Activated CD8-positive, alpha-beta T cell treated with anti-CD3 and anti-CD28 coated beads, Interleukin-2, amount 10 ng/mL, durations not matched to agents 7 days and 5 days (primary cell): ENCODE measurements at regions not wholly inside any gene's neighbourhood (a gene's known extent, or its start where the extent isn't known, plus 50 kb on each side); places are given as distances from the start of the nearest gene placed in this dataset.

Experiments used
- ATAC-seq: fragments of 150-1000 bp; cut with Tn5 transposase; one replicate; pipeline ENCODE4 v1.10.0; 2021; ENCODE audit warnings: moderate library complexity
- CTCF ChIA-PET: fragments of 350-600 bp; sonication (Branson Sonifier 250); formaldehyde crosslinking; loops from one replicate; lab custom pipeline; 2021; ENCODE audit warnings: antibody characterized with exemption; lab: Charles Lee
- POLR2A ChIA-PET: fragments of 350-600 bp; sonication (Branson Sonifier 250); formaldehyde crosslinking; loops from one replicate; lab custom pipeline; 2021; ENCODE audit warnings: antibody characterized with exemption; lab: Charles Lee
- DNase-seq: peaks from one replicate; pipeline ENCODE4 v3.0.0-alpha.2; 2020
- H3K27ac Mint-ChIP-seq: one replicate; pipeline ENCODE4 v1.8.0; 2021; ENCODE audit warnings: mild to moderate bottlenecking, mixed read lengths
- H3K27me3 Mint-ChIP-seq: one replicate; pipeline ENCODE4 v1.8.0; 2021; ENCODE audit warnings: low read depth, mixed read lengths
- H3K36me3 Mint-ChIP-seq: one replicate; pipeline ENCODE4 v1.8.0; 2021; ENCODE audit warnings: low read depth, mixed read lengths
- H3K4me1 Mint-ChIP-seq: one replicate; pipeline ENCODE4 v1.8.0; 2021; ENCODE audit warnings: low read depth, mixed read lengths
- H3K4me3 Mint-ChIP-seq: one replicate; pipeline ENCODE4 v1.8.0; 2021; ENCODE audit warnings: mild to moderate bottlenecking, mixed read lengths
- H3K9me3 Mint-ChIP-seq: one replicate; pipeline ENCODE4 v1.8.0; 2022; ENCODE audit warnings: mixed read lengths; ENCODE audit not compliant: insufficient read depth

GRCh38 chr2:167398873-167399272 is 510.6 kb downstream of the XIRP2 start:
- Mint-ChIP-seq H3K4me1 (no peaks in the 10 kb centered on the region), H3K4me3 (no peak overlapping the region), H3K27me3 (no peaks in the 10 kb centered on the region), H3K27ac (no peak overlapping the region), H3K9me3 (no peaks in the 10 kb centered on the region), H3K36me3 (no peaks in the 10 kb centered on the region)
- no peak for DNase-seq
- ChIA-PET CTCF (no interaction called here), POLR2A (no interaction called here)
- no peak for ATAC-seq

DNA sequence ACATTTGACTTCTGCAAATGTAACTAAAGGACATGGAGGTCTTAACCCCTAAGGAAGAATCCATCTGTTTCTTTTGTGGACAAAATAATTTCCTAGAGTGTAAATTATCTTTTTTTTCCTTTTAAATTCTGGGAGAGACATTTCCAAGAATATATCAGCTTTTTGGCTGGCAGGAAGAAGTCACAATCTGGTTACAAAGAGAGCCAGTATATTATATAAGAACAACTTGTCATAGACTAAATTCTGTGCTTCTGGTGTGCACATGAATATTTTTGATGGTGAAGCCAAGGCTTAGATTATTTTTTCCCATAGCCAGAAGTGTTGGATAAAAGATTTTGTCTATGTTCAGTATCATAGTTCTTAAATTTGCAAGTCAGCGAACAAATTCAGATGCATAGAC is 500.6 kb downstream of the XIRP2 start:
- CTCF ChIA-PET = no interaction called here
- H3K27ac Mint-ChIP-seq = no peak overlapping the region
- H3K4me1 Mint-ChIP-seq = no peaks in the 10 kb centered on the region
- H3K36me3 Mint-ChIP-seq = no peaks in the 10 kb centered on the region
- H3K9me3 Mint-ChIP-seq = no peaks in the 10 kb centered on the region
- H3K27me3 Mint-ChIP-seq = no peaks in the 10 kb centered on the region
- no peak for DNase-seq
- no peak overlapping the region for H3K4me3 Mint-ChIP-seq
- ATAC-seq = no peak
- POLR2A ChIA-PET = no interaction called here

- no peak overlapping the region for H3K4me3 Mint-ChIP-seq
- H3K4me1 Mint-ChIP-seq = no peaks in the 10 kb centered on the region
- no peaks in the 10 kb centered on the region for H3K36me3 Mint-ChIP-seq
- H3K27me3 Mint-ChIP-seq = no peaks in the 10 kb centered on the region
- ChIA-PET CTCF (no interaction called here), POLR2A (no interaction called here)
- H3K9me3 Mint-ChIP-seq = no peaks in the 10 kb centered on the region
- no peak overlapping the region for H3K27ac Mint-ChIP-seq
- no peak for DNase-seq
- no peak for ATAC-seq
Measured at GRCh38 chr2:167388497-167388896, 500.2 kb downstream of the XIRP2 start.

DNA sequence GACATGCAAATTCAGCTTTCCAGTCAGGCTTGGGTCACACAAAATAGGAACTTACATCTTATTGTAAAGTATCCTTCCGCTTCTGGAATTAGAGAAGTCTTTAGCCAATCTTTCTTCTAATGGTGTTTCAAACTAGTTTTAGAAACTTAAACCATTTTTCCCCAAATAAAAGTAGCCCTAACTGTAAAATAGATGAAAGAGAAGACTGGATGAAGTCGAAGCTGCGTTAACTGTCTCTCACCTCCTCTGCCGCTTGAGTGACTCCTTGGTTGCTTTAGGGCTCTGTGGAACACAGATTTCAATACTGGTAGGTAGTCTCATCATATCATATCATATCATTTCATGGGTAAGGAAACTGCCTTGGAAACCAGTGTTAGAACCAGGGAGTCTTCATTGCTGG is 498.4 kb downstream of the XIRP2 start:
- no peaks in the 10 kb centered on the region for H3K4me1 Mint-ChIP-seq
- CTCF ChIA-PET = no interaction called here
- H3K36me3 Mint-ChIP-seq = no peaks in the 10 kb centered on the region
- H3K9me3 Mint-ChIP-seq = no peaks in the 10 kb centered on the region
- no peaks in the 10 kb centered on the region for H3K27me3 Mint-ChIP-seq
- no peak overlapping the region for H3K27ac Mint-ChIP-seq
- no peak overlapping the region for H3K4me3 Mint-ChIP-seq
- ATAC-seq = no peak
- no peak for DNase-seq
- POLR2A ChIA-PET = no interaction called here

DNA sequence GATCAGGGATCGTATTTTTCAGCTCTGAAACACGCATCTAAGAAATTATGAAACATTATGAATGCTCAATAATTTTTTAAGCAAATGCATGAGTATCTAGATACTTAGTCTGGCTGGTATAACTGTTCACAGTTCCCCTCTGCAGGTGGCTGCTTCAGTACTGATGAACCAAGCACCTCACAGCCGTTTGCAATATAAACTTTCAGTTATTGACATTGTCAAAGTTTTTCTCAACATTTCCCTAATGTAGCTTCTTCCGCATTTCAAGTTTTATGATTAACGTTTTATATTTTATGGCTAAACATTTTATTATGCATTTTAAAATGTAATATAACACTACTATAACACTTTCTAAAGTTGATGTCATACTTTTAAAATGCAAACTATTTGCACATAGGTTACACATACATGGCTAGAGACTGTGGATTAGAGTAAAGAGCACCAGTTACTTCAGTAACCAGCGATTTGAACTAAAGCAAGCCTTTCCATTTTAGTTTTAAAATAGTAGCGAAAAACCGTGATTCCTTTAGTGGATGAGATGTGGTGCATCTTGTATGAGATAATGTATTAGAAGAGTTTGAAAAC is 495.4 kb downstream of the XIRP2 start:
- no peaks in the 10 kb centered on the region for H3K36me3 Mint-ChIP-seq
- CTCF ChIA-PET = no interaction called here
- H3K27me3 Mint-ChIP-seq = no peaks in the 10 kb centered on the region
- no peaks in the 10 kb centered on the region for H3K9me3 Mint-ChIP-seq
- DNase-seq (no peak), ATAC-seq (no peak)
- H3K4me1 Mint-ChIP-seq = no peaks in the 10 kb centered on the region
- POLR2A ChIA-PET = no interaction called here
- H3K27ac Mint-ChIP-seq = no peak overlapping the region
- H3K4me3 Mint-ChIP-seq = no peak overlapping the region

DNA sequence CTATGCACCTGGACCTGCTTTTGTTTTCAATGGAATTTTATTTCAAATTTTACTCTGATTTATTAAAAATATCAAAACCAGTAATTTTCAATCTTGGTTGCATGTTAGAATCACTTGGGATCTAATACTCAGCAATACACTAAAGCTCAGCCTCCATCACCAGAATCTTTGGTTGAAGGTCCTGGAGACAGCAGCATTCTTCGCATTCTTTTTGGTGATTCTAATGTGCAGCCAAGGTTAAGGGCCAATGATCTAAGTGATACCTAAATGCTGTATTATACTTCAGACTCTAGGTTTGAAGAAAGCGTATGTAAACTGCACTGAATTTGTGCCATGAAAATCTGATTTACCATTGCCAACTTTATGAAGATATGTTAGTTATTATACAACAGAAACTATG is 493.1 kb downstream of the XIRP2 start:
- ChIA-PET POLR2A (no interaction called here), CTCF (no interaction called here)
- Mint-ChIP-seq H3K4me3 (no peak overlapping the region), H3K27me3 (no peaks in the 10 kb centered on the region), H3K36me3 (no peaks in the 10 kb centered on the region), H3K9me3 (no peaks in the 10 kb centered on the region), H3K27ac (no peak overlapping the region), H3K4me1 (no peaks in the 10 kb centered on the region)
- ATAC-seq (no peak), DNase-seq (no peak)

DNA sequence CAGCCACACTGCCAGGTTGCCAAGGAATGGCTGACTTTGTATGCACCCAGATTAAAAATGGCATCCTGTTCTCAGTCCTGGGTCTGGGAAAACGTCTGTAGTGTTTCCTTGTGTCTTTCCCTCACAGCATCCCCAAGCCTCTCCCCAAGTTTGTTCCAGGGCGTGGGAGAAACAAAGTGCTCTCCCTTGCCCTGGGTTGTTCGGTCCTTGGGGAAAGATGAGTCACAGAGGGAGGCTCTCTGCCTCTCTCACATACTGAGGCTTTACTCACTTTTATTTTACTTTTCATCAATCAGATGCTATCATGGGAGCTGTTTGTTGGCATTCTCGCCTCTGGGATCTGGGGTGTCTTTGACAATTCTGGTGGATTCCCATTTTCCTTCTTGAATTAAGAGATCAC is 492.3 kb downstream of the XIRP2 start:
- Mint-ChIP-seq H3K27me3 (no peaks in the 10 kb centered on the region), H3K9me3 (no peaks in the 10 kb centered on the region), H3K4me1 (no peaks in the 10 kb centered on the region), H3K36me3 (no peaks in the 10 kb centered on the region), H3K4me3 (no peak overlapping the region), H3K27ac (no peak overlapping the region)
- POLR2A ChIA-PET = no interaction called here
- ATAC-seq = no peak
- CTCF ChIA-PET = no interaction called here
- no peak for DNase-seq

GRCh38 chr2:167380094-167380493 is 491.8 kb downstream of the XIRP2 start:
- Mint-ChIP-seq H3K9me3 (no peaks in the 10 kb centered on the region), H3K4me1 (no peaks in the 10 kb centered on the region), H3K36me3 (no peaks in the 10 kb centered on the region), H3K27me3 (no peaks in the 10 kb centered on the region), H3K27ac (no peak overlapping the region), H3K4me3 (no peak overlapping the region)
- DNase-seq (no peak), ATAC-seq (no peak)
- ChIA-PET POLR2A (no interaction called here), CTCF (no interaction called here)

- CTCF ChIA-PET = no interaction called here
- Mint-ChIP-seq H3K27ac (no peak overlapping the region), H3K4me1 (no peaks in the 10 kb centered on the region), H3K27me3 (no peaks in the 10 kb centered on the region), H3K4me3 (no peak overlapping the region), H3K36me3 (no peaks in the 10 kb centered on the region), H3K9me3 (peaks cover 5% of the 10 kb centered on the region)
- no peak for ATAC-seq
- DNase-seq = no peak
- POLR2A ChIA-PET = no interaction called here
Measured at GRCh38 chr2:167369083-167369482, 480.8 kb downstream of the XIRP2 start.

DNA sequence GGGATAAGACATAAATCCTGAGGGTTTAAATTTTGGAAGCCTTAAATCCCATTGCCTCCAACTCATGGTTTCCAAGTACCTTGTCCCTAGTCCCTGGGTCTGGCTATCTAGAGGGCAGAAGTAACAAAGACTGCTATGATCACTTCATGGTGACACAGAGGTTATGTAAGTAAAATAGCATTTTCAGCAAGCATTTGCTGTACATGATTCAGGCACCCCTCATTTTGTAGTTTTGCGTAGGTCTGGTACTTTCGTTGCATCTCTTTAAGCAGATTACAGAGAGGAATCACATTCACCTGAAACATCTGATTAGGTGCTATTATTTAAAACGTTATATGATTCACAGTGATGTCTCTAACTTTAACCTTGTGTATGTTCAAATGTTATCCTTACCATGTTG is 480.1 kb downstream of the XIRP2 start:
- POLR2A ChIA-PET = no interaction called here
- CTCF ChIA-PET = no interaction called here
- Mint-ChIP-seq H3K4me1 (no peaks in the 10 kb centered on the region), H3K4me3 (no peak overlapping the region), H3K27me3 (no peaks in the 10 kb centered on the region), H3K9me3 (peaks cover 5% of the 10 kb centered on the region), H3K27ac (no peak overlapping the region), H3K36me3 (no peaks in the 10 kb centered on the region)
- DNase-seq (no peak), ATAC-seq (no peak)

DNA sequence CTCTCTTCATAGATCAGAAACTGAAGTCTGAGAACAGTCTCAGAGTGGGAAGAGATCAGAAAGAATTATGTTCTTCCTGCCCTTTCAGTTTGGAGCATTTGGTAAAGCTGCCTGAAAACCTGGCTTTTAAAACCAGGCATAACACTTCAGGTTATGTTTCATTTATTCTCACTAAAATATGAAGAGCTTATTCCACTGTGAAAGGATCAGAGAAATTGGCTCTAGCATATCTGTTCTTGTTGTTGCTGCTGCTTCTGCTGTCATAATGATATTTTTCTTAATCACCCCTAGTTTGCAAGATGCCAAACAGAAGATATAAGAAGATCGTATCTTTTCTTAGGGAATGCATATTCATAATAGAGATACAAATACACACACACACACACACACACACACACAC is 476.9 kb downstream of the XIRP2 start:
- Mint-ChIP-seq H3K4me3 (no peak overlapping the region), H3K27ac (no peak overlapping the region), H3K9me3 (peaks cover 5% of the 10 kb centered on the region), H3K4me1 (no peaks in the 10 kb centered on the region), H3K36me3 (no peaks in the 10 kb centered on the region), H3K27me3 (no peaks in the 10 kb centered on the region)
- ATAC-seq = no peak
- POLR2A ChIA-PET = no interaction called here
- DNase-seq = no peak
- CTCF ChIA-PET = no interaction called here

DNA sequence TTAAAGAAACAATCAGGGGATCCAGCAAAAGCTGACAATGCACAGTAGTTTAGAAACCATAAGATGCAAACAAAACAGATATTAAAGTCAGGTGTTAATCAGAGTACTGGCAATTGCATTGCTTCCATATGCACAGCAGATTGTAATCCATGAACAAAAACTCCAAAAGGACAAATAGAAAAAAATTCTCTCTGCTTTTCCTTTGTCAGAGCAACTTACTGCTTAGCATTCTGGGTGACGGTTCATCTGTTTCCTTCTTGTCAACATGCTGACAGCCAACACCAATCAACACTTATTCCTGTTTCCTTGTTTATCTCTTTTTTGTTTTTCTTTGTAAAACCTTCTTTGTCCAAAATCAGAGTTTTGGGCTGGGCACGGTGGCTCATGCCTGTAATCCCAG is 473.1 kb downstream of the XIRP2 start:
- CTCF ChIA-PET = no interaction called here
- POLR2A ChIA-PET = no interaction called here
- ATAC-seq = no peak

GRCh38 chr2:167355821-167356220 is 467.5 kb downstream of the XIRP2 start:
- no peak for ATAC-seq
- H3K36me3 Mint-ChIP-seq = no peaks in the 10 kb centered on the region
- H3K27ac Mint-ChIP-seq = no peak overlapping the region
- no peaks in the 10 kb centered on the region for H3K9me3 Mint-ChIP-seq
- ChIA-PET POLR2A (no interaction called here), CTCF (no interaction called here)
- no peak for DNase-seq
- H3K4me1 Mint-ChIP-seq = no peaks in the 10 kb centered on the region
- H3K4me3 Mint-ChIP-seq = no peak overlapping the region
- H3K27me3 Mint-ChIP-seq = no peaks in the 10 kb centered on the region

More for the DNA sequence above, 473.1 kb downstream of the XIRP2 start:
- no peaks in the 10 kb centered on the region for H3K4me1 Mint-ChIP-seq
- H3K27me3 Mint-ChIP-seq = no peaks in the 10 kb centered on the region
- DNase-seq = no peak
- no peaks in the 10 kb centered on the region for H3K36me3 Mint-ChIP-seq
- H3K9me3 Mint-ChIP-seq = peaks cover 5% of the 10 kb centered on the region
- H3K27ac Mint-ChIP-seq = no peak overlapping the region
- no peak overlapping the region for H3K4me3 Mint-ChIP-seq
